Endodermal cell (in vitro differentiated cells): ENCODE measurements at regions not wholly inside any gene's neighbourhood (a gene's known extent, or its start where the extent isn't known, plus 50 kb on each side); places are given as distances from the start of the nearest gene placed in this dataset.

Source experiments
- DNase-seq: peaks from one replicate; pipeline ENCODE4 v3.0.0-alpha.2; 2017
- H3K27ac ChIP-seq: 2 replicates; pipeline ENCODE4 v1.5.1; 2013; ENCODE audit warnings: mild to moderate bottlenecking, low read depth, low read length, moderate library complexity
- H3K27me3 ChIP-seq: 2 replicates; pipeline ENCODE4 v1.6.1; 2013; ENCODE audit warnings: mild to moderate bottlenecking, low read length, moderate library complexity; ENCODE audit not compliant: insufficient read depth, control insufficient read depth, poor library complexity, severe bottlenecking
- H3K36me3 ChIP-seq: 2 replicates; pipeline ENCODE4 v1.7.0; 2013; ENCODE audit warnings: mild to moderate bottlenecking, low read length, moderate library complexity; ENCODE audit not compliant: control insufficient read depth, insufficient read depth
- H3K4me1 ChIP-seq: one replicate; pipeline ENCODE4 v1.7.0; 2013; ENCODE audit warnings: low read length; ENCODE audit not compliant: control insufficient read depth, insufficient read depth
- H3K4me3 ChIP-seq: 2 replicates; pipeline ENCODE4 v1.5.1; 2013; ENCODE audit warnings: mild to moderate bottlenecking, low read length, moderate library complexity
- H3K9ac ChIP-seq: 2 replicates; pipeline ENCODE4 v1.6.1; 2013; ENCODE audit warnings: mild to moderate bottlenecking, low read length, moderate library complexity; ENCODE audit not compliant: poor library complexity, severe bottlenecking; ENCODE audit errors: extremely low read depth
- H3K9me3 ChIP-seq: 2 replicates; pipeline ENCODE4 v1.6.1; 2013; ENCODE audit warnings: mild to moderate bottlenecking, low read length, moderate library complexity; ENCODE audit not compliant: control insufficient read depth
- H3K27ac Mint-ChIP-seq: 2 replicates; pipeline ENCODE4 v1.8.0; 2020; ENCODE audit warnings: mixed read lengths
- H3K27me3 Mint-ChIP-seq: 2 replicates; pipeline ENCODE4 v1.8.0; 2021; ENCODE audit warnings: mild to moderate bottlenecking, mixed read lengths; ENCODE audit not compliant: insufficient read depth
- H3K36me3 Mint-ChIP-seq: 2 replicates; pipeline ENCODE4 v1.8.0; 2020; ENCODE audit warnings: low read depth, mixed read lengths
- H3K4me1 Mint-ChIP-seq: 2 replicates; pipeline ENCODE4 v1.8.0; 2020; ENCODE audit warnings: mixed read lengths
- H3K4me3 Mint-ChIP-seq: 2 replicates; pipeline ENCODE4 v1.8.0; 2020; ENCODE audit warnings: mild to moderate bottlenecking, moderate library complexity, mixed read lengths
- H3K9me3 Mint-ChIP-seq: 2 replicates; pipeline ENCODE4 v1.8.0; 2020; ENCODE audit warnings: mild to moderate bottlenecking, mixed read lengths
- WGBS, 2 experiments: methylation state at CpG; one replicate each; pipeline versions ENCODE4 v1.1.5 to v1.1.7; 2013; ENCODE audit warnings: missing lambda C conversion rate in 2 of 2, mixed read lengths in 1 of 2; ENCODE audit not compliant: insufficient coverage in 1 of 2, insufficient read length in 1 of 2; 5-methylcytosine and 5-hydroxymethylcytosine counted together
- TF ChIP-seq, protein P1 (sequence below): fragments of 200-600 bp; sonication (generic); conservative IDR thresholded peaks from 2 replicates; pipeline ENCODE4 v1.5.0; 2021; ENCODE audit warnings: antibody characterized with exemption, mild to moderate bottlenecking

DNA sequence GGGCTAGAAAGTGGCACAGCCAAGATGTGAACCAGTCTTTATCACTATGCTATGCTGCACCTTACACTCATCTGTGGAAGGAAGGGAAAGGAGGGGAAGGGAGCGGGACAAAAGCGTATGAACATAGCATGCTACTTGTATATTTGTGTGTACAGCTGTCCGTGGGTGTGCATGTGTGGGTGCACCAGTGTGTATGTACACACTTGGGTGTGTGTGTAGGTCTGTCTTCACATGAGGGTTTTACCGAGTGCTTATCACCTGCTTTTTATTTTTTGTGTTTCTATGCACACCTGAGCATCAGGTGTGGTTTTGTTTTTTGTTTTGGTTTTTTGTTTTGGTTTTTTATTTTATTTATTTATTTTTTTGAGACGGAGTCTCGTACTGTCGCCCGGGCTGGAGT lies 255.7 kb downstream of the RRAGC start:
- Mint-ChIP-seq H3K9me3 (no peaks in the 10 kb centered on the region), H3K36me3 (no peaks in the 10 kb centered on the region), H3K27ac (no peak overlapping the region), H3K4me3 (no peak overlapping the region), H3K4me1 (peaks cover 12% of the 10 kb centered on the region), H3K27me3 (peaks cover 66% of the 10 kb centered on the region)
- Histone ChIP-seq H3K4me3 (no peak overlapping the region), H3K27ac (no peak overlapping the region), H3K9ac (no peak overlapping the region), H3K4me1 (no peaks in the 10 kb centered on the region), H3K27me3 (peaks cover 40% of the 10 kb centered on the region), H3K9me3 (no peaks in the 10 kb centered on the region), H3K36me3 (no peaks in the 10 kb centered on the region)
- TF ChIP-seq, protein P1, sequence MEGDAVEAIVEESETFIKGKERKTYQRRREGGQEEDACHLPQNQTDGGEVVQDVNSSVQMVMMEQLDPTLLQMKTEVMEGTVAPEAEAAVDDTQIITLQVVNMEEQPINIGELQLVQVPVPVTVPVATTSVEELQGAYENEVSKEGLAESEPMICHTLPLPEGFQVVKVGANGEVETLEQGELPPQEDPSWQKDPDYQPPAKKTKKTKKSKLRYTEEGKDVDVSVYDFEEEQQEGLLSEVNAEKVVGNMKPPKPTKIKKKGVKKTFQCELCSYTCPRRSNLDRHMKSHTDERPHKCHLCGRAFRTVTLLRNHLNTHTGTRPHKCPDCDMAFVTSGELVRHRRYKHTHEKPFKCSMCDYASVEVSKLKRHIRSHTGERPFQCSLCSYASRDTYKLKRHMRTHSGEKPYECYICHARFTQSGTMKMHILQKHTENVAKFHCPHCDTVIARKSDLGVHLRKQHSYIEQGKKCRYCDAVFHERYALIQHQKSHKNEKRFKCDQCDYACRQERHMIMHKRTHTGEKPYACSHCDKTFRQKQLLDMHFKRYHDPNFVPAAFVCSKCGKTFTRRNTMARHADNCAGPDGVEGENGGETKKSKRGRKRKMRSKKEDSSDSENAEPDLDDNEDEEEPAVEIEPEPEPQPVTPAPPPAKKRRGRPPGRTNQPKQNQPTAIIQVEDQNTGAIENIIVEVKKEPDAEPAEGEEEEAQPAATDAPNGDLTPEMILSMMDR: no peak
- 80 to 83% methylated on average over 3 to 8 of the region's 8 CpGs for WGBS, 2 experiments
- DNase-seq: no peak

DNA sequence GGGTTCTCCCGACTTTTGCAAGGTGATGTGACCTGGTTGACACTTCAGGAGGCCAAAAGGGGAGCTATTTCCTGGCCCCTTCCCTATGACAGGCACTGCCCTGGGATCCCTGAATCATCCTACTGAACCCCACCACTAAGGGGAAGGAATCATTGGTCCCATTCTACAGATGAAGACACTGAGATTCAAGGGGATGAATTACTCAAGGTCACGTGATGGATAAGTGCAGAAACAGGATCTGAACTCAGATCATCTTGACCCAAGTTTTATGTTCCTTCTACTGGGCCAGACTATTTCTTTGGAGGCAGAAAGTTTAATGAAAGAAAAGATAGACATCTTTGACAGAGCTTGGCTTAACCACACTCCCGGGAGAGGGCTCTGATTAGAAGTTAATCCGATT lies 258.7 kb downstream of the RRAGC start:
- TF ChIP-seq, protein P1: no peak
- no peak overlapping the region for H3K27ac Mint-ChIP-seq
- no peaks in the 10 kb centered on the region for H3K36me3 Mint-ChIP-seq
- Histone ChIP-seq H3K27me3 (peaks cover 13% of the 10 kb centered on the region), H3K36me3 (no peaks in the 10 kb centered on the region), H3K9ac (no peak overlapping the region), H3K9me3 (no peaks in the 10 kb centered on the region), H3K27ac (no peak overlapping the region), H3K4me1 (no peaks in the 10 kb centered on the region), H3K4me3 (no peak overlapping the region)
- no peaks in the 10 kb centered on the region for H3K9me3 Mint-ChIP-seq
- H3K27me3 Mint-ChIP-seq: peaks cover 61% of the 10 kb centered on the region
- DNase-seq: no peak
- H3K4me1 Mint-ChIP-seq: peaks cover 8% of the 10 kb centered on the region
- H3K4me3 Mint-ChIP-seq: no peak overlapping the region
- WGBS, 2 experiments: 89 to 100% methylated on average over 1 to 4 of the region's 4 CpGs

DNA sequence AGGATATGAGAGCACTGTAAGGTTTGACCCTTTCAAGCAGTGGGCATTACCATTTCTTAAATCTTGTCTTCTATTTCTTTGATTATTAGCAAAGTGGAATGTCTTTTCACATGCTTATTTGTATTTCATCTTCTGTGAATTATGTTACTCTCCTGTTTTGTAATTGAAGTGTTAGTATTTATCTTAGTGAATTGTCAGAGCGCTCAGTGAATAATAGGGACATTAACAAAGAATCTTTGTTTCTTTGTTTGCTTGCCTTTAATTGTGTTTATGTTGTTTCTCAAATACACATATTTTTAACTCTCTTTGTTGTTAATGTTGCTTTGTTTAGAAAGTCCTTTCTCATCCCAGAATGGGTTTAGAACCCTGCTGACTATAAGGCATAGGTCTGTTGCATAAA lies 259.3 kb downstream of the RRAGC start:
- no peaks in the 10 kb centered on the region for H3K4me1 ChIP-seq
- no peak for DNase-seq
- Mint-ChIP-seq H3K9me3 (no peaks in the 10 kb centered on the region), H3K4me3 (no peak overlapping the region), H3K27me3 (peaks cover 61% of the 10 kb centered on the region), H3K36me3 (no peaks in the 10 kb centered on the region), H3K27ac (no peak overlapping the region), H3K4me1 (peaks cover 8% of the 10 kb centered on the region)
- 38% methylated on average over 1 of the region's 1 CpG; no CpG with 5 or more reads in 1 of the 2 experiments for WGBS, 2 experiments
- H3K4me3 ChIP-seq: no peak overlapping the region
- H3K27ac ChIP-seq: no peak overlapping the region
- H3K36me3 ChIP-seq: no peaks in the 10 kb centered on the region
- no peaks in the 10 kb centered on the region for H3K9me3 ChIP-seq
- no peak overlapping the region for H3K9ac ChIP-seq
- H3K27me3 ChIP-seq: peaks cover 11% of the 10 kb centered on the region
- TF ChIP-seq, protein P1: no peak
